Ammon's horn (tissue), 1 donor: ENCODE measurements at regions not wholly inside any gene's neighbourhood (a gene's known extent, or its start where the extent isn't known, plus 50 kb on each side); places are given as distances from the start of the nearest gene placed in this dataset.
"Not testable (repeated sequence)": the region's sequence is repeated elsewhere in the genome, so short reads cannot be mapped to it uniquely, and the experiment has no call there.

Source experiments
- DNase-seq: peaks from one replicate; pipeline ENCODE4 v3.0.0-alpha.2; 2016; ENCODE audit warnings: low spot score

GRCh38 chr9:113740508-113741500, 135.3 kb upstream of the ZNF618 start:
- DNase-seq, result not testable (repeated sequence)

- DNase-seq, result no peak
Measured at GRCh38 chr9:113741886-113742854, 133.9 kb upstream of the ZNF618 start.

GRCh38 chr9:113742878-113743277, 133.2 kb upstream of the ZNF618 start:
- DNase-seq, result no peak

GRCh38 chr9:113746486-113746885, 129.6 kb upstream of the ZNF618 start:
- DNase-seq, result no peak

- no peak for DNase-seq
Measured at GRCh38 chr9:113748135-113748534, 128.0 kb upstream of the ZNF618 start.

GRCh38 chr9:113753398-113754119, 122.5 kb upstream of the ZNF618 start:
- DNase-seq, result no peak

GRCh38 chr9:113754739-113755138, 121.4 kb upstream of the ZNF618 start:
- DNase-seq, result no peak

- DNase-seq, result no peak
Measured at GRCh38 chr9:113755433-113755832, 120.7 kb upstream of the ZNF618 start.

- DNase-seq, result no peak
Measured at GRCh38 chr9:113756476-113757192, 119.5 kb upstream of the ZNF618 start.

- no peak for DNase-seq
Measured at GRCh38 chr9:113763429-113763828, 112.7 kb upstream of the ZNF618 start.

- DNase-seq, result no peak
Measured at GRCh38 chr9:113764572-113764971, 111.5 kb upstream of the ZNF618 start.

- no peak for DNase-seq
Measured at GRCh38 chr9:113769412-113769811, 106.7 kb upstream of the ZNF618 start.

GRCh38 chr9:113770396-113770795, 105.7 kb upstream of the ZNF618 start:
- DNase-seq, result no peak

- no peak for DNase-seq
Measured at GRCh38 chr9:113771199-113771598, 104.9 kb upstream of the ZNF618 start.

- no peak for DNase-seq
Measured at GRCh38 chr9:113772121-113772810, 103.8 kb upstream of the ZNF618 start.

- DNase-seq, result no peak
Measured at GRCh38 chr9:113774963-113775362, 101.1 kb upstream of the ZNF618 start.

- no peak for DNase-seq
Measured at GRCh38 chr9:113775749-113776148, 100.4 kb upstream of the ZNF618 start.

- no peak for DNase-seq
Measured at GRCh38 chr9:113776194-113776593, 99.9 kb upstream of the ZNF618 start.

GRCh38 chr9:113781381-113781780, 94.7 kb upstream of the ZNF618 start:
- DNase-seq, result no peak

GRCh38 chr9:113781896-113782295, 94.2 kb upstream of the ZNF618 start:
- no peak for DNase-seq

- DNase-seq, result no peak
Measured at GRCh38 chr9:113783475-113783874, 92.6 kb upstream of the ZNF618 start.
